OCI-LY7 (cell line): ENCODE measurements at regions not wholly inside any gene's neighbourhood (a gene's known extent, or its start where the extent isn't known, plus 50 kb on each side); places are given as distances from the start of the nearest gene placed in this dataset.

ENCODE experiments used
- BruUV-seq: library from RNA; stranded (reverse); fragments of 400-500 nt; replicated peaks from 2 replicates; lab custom pipeline; 2021; lab: Mats Ljungman, UMichigan
- CTCF ChIA-PET: fragments of 300-600 bp; sonication (Branson Sonifier 250); formaldehyde crosslinking; loops from one replicate; lab custom pipeline; 2022; ENCODE audit warnings: antibody characterized with exemption; ENCODE audit not compliant: unreplicated experiment; lab: Charles Lee
- POLR2A ChIA-PET: fragments of 300-600 bp; sonication (Branson Sonifier 250); formaldehyde crosslinking; loops from one replicate; lab custom pipeline; 2022; ENCODE audit warnings: antibody characterized with exemption; lab: Charles Lee
- DNase-seq: peaks from one replicate; pipeline ENCODE4 v3.0.0-alpha.2; 2015; ENCODE audit warnings: low spot score
- H2AFZ ChIP-seq: fragments of 200-600 bp; sonication (generic), shearing (Covaris generic); 2 replicates; pipeline ENCODE4 v1.6.1; 2014; ENCODE audit warnings: mild to moderate bottlenecking, antibody characterized with exemption, low read length, moderate library complexity
- H3K27ac ChIP-seq: fragments of 200-600 bp; sonication (generic); 2 replicates; pipeline ENCODE4 v1.5.1; 2014; ENCODE audit warnings: mixed run types, low read depth, mild to moderate bottlenecking, moderate library complexity, low read length, inconsistent platforms; ENCODE audit not compliant: poor library complexity, severe bottlenecking
- H3K36me3 ChIP-seq: fragments of 200-600 bp; sonication (generic); 2 replicates; pipeline ENCODE4 v1.6.1; 2014; ENCODE audit warnings: mild to moderate bottlenecking, antibody characterized with exemption, low read length, moderate library complexity, mixed read lengths; ENCODE audit not compliant: insufficient read depth
- H3K4me1 ChIP-seq: fragments of 200-600 bp; sonication (generic); 2 replicates; pipeline ENCODE4 v1.5.1; 2014; ENCODE audit warnings: mild to moderate bottlenecking, low read length; ENCODE audit not compliant: insufficient read depth, poor library complexity, severe bottlenecking
- H3K4me2 ChIP-seq: fragments of 200-600 bp; sonication (generic); 2 replicates; pipeline ENCODE4 v1.6.1; 2014; ENCODE audit warnings: mild to moderate bottlenecking, low read length
- H3K4me3 ChIP-seq: fragments of 200-600 bp; sonication (generic); 2 replicates; pipeline ENCODE4 v1.5.1; 2014; ENCODE audit warnings: mild to moderate bottlenecking, low read depth, low read length; ENCODE audit not compliant: poor library complexity, severe bottlenecking
- H3K79me2 ChIP-seq: fragments of 200-600 bp; sonication (generic); 2 replicates; pipeline ENCODE4 v1.6.1; 2016; ENCODE audit warnings: low read depth, mild to moderate bottlenecking, low read length, moderate library complexity, mixed read lengths; ENCODE audit not compliant: insufficient read depth
- H3K9me2 ChIP-seq: fragments of 200-600 bp; sonication (generic); 2 replicates; pipeline ENCODE4 v1.6.1; 2016; ENCODE audit warnings: mild to moderate bottlenecking, low read length, mixed read lengths; ENCODE audit not compliant: insufficient read depth
- H3K9me3 ChIP-seq: fragments of 200-600 bp; sonication (generic); 2 replicates; pipeline ENCODE4 v1.6.1; 2014; ENCODE audit warnings: mild to moderate bottlenecking, mixed run types, low read length, mixed read lengths
- H4K20me1 ChIP-seq: fragments of 200-600 bp; sonication (generic); 2 replicates; pipeline ENCODE4 v1.6.1; 2014; ENCODE audit warnings: mild to moderate bottlenecking, antibody characterized with exemption, low read length, moderate library complexity, mixed read lengths; ENCODE audit not compliant: insufficient read depth
- CTCF ChIP-seq: fragments of 200-600 bp; sonication (generic); conservative IDR thresholded peaks from 2 replicates; pipeline ENCODE4 v1.5.1; 2014; ENCODE audit warnings: mild to moderate bottlenecking, antibody characterized with exemption, low read length, moderate library complexity, mixed read lengths
- EZH2phosphoT487 ChIP-seq: fragments of 200-600 bp; sonication (generic); IDR thresholded peaks from 2 replicates; pipeline ENCODE4 v1.6.1; 2018; ENCODE audit warnings: low read depth, borderline replicate concordance, mild to moderate bottlenecking, mixed run types, antibody characterized with exemption, low read length, moderate library complexity, mixed read lengths
- intact Hi-C: fragments of 100-400 bp; cut with micrococcal nuclease; formaldehyde crosslinking; loops from one replicate; pipeline ENCODE4 v1.10.0; 2022; ENCODE audit not compliant: unreplicated experiment

DNA sequence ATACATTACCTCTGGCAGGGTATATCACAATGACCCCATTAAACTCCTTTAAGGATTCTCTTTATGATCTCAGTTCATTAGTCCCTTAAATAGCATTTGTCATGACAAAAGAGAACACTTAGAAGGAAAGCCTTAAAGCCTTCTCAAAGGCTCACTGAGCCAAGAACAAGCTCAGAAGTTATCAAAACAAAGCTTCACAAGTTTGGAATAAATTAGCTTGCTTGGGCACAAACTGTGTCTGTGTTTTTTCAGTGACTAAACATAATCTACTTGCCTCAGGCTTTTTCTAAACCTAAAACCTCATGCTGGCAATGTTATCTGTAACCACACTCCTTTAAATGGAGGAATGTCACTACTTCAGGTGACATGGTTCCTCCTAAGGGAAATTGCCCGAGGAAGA lies 1114.9 kb upstream of the C9orf72 start:
- TF ChIP-seq CTCF (no peak), EZH2phosphoT487 (no peak)

GRCh38 chr9:28692012-28692411 lies 1118.7 kb upstream of the C9orf72 start:
- ChIA-PET CTCF (no interaction called here), POLR2A (interaction anchor here (0.6 to 1.1 kb wide), 4 partner anchors 11 to 1625 kb away, joined by 3 to 4 read pairs (median 4); no protein-coding TSS in a partner anchor)
- no peaks in the 10 kb centered on the region for H3K4me1 ChIP-seq
- no TSS peak for BruUV-seq
- no peaks in the 10 kb centered on the region for H3K36me3 ChIP-seq
- H3K27ac ChIP-seq, result no peak overlapping the region
- no peak overlapping the region for H3K4me2 ChIP-seq
- no peaks in the 10 kb centered on the region for H3K79me2 ChIP-seq
- no peaks in the 10 kb centered on the region for H4K20me1 ChIP-seq
- TF ChIP-seq CTCF (no peak), EZH2phosphoT487 (no peak)
- H3K9me3 ChIP-seq, result no peaks in the 10 kb centered on the region
- no peak for DNase-seq
- H3K4me3 ChIP-seq, result no peak overlapping the region
- intact Hi-C loops, result no loop called here
- no peaks in the 10 kb centered on the region for H3K9me2 ChIP-seq
- H2AFZ ChIP-seq, result no peak overlapping the region

More for the DNA sequence above, 1114.9 kb upstream of the C9orf72 start:
- no peak overlapping the region for H3K4me2 ChIP-seq
- BruUV-seq, result no TSS peak
- H3K79me2 ChIP-seq, result no peaks in the 10 kb centered on the region
- DNase-seq, result no peak
- intact Hi-C loops, result no loop called here
- H3K4me3 ChIP-seq, result no peak overlapping the region
- no peaks in the 10 kb centered on the region for H3K4me1 ChIP-seq
- CTCF ChIA-PET, result no interaction called here
- H2AFZ ChIP-seq, result no peak overlapping the region
- H4K20me1 ChIP-seq, result no peaks in the 10 kb centered on the region
- no peak overlapping the region for H3K27ac ChIP-seq
- no peaks in the 10 kb centered on the region for H3K9me3 ChIP-seq
- no peaks in the 10 kb centered on the region for H3K36me3 ChIP-seq
- POLR2A ChIA-PET, result interaction anchor here (1.1 kb wide), 1 partner anchor 90 kb away, joined by 3 read pairs; no protein-coding TSS in a partner anchor
- no peaks in the 10 kb centered on the region for H3K9me2 ChIP-seq

- no peak for DNase-seq
- Histone ChIP-seq H3K36me3 (no peaks in the 10 kb centered on the region), H4K20me1 (no peaks in the 10 kb centered on the region), H3K9me2 (no peaks in the 10 kb centered on the region), H3K4me2 (no peak overlapping the region), H3K9me3 (no peaks in the 10 kb centered on the region), H3K79me2 (no peaks in the 10 kb centered on the region), H2AFZ (no peak overlapping the region), H3K4me1 (no peaks in the 10 kb centered on the region), H3K4me3 (no peak overlapping the region), H3K27ac (no peak overlapping the region)
- intact Hi-C loops, result no loop called here
- POLR2A ChIA-PET, result interaction anchor here (1.2 to 1.9 kb wide), 2 partner anchors 11 to 16 kb away, joined by 4 to 5 read pairs; no protein-coding TSS in a partner anchor
- TF ChIP-seq EZH2phosphoT487 (no peak), CTCF (no peak)
- no TSS peak for BruUV-seq
- CTCF ChIA-PET, result no interaction called here
Measured at GRCh38 chr9:28696960-28697359, 1123.7 kb upstream of the C9orf72 start.
